ENCODE measurements at regions not wholly inside any gene's neighbourhood (a gene's known extent, or its start where the extent isn't known, plus 50 kb on each side); places are given as distances from the start of the nearest gene placed in this dataset.

- Mint-ChIP-seq H3K27me3 (ENCODE audit: low read depth in 3 of 3) (peaks cover 1 to 12% (median 10%) of the 10 kb centered on the region in 3 donors), H3K4me1 (no peaks in the 10 kb centered on the region), H3K9me3 (peaks cover 0 to 2% (median 0%) of the 10 kb centered on the region in 7 donors), H3K27ac (no peak overlapping the region), H3K36me3 (no peaks in the 10 kb centered on the region), H3K4me3 (no peak overlapping the region)
- WGBS (ENCODE audit: insufficient coverage), result 81% methylated on average over 7 of the region's 7 CpGs
- Histone ChIP-seq H3K79me2 (ENCODE audit: insufficient read depth, low read length) (no peaks in the 10 kb centered on the region), H2AFZ (ENCODE audit: insufficient read depth, low read depth, low read length, poor library complexity, severe bottlenecking) (no peak overlapping the region), H3K27me3 (ENCODE audit: control insufficient read depth in 2 of 2, insufficient read depth in 2 of 2, low read length in 2 of 2) (no peaks in the 10 kb centered on the region), H3K4me1 (ENCODE audit: control insufficient read depth in 1 of 2, insufficient read depth in 2 of 2, low read length in 2 of 2) (no peaks in the 10 kb centered on the region), H3K36me3 (replicated peaks in 1 of 2; ENCODE audit: control insufficient read depth in 1 of 2, insufficient read depth in 2 of 2, low read length in 2 of 2) (no peaks in the 10 kb centered on the region), H3K27ac (ENCODE audit: low read depth in 1 of 2, low read length in 2 of 2) (no peak overlapping the region), H3K9ac (ENCODE audit: insufficient read depth, low read length, poor library complexity, severe bottlenecking) (no peak overlapping the region), H3K4me2 (replicated peaks; ENCODE audit: extremely low read depth, low read length, poor library complexity, severe bottlenecking) (no peak overlapping the region), H4K20me1 (ENCODE audit: insufficient read depth, low read length) (no peaks in the 10 kb centered on the region), H3K9me3 (replicated peaks in 1 of 2; ENCODE audit: control insufficient read depth in 1 of 2, insufficient read depth in 1 of 2, low read length in 2 of 2) (peaks cover 0 to 4% of the 10 kb centered on the region in 2 donors), H3K4me3 (replicated peaks in 1 of 3; ENCODE audit: low read depth in 2 of 3, low read length in 3 of 3) (no peak overlapping the region)
- DNase-seq, result no peak
- intact Hi-C loops (cut with micrococcal nuclease), result no loop called here
- no peak for TF ChIP-seq CTCF (IDR thresholded peaks at IDR 0.05)
These were observed 224.2 kb upstream of the DIO3 start for GRCh38 chr14:101337053-101337452.

DNA sequence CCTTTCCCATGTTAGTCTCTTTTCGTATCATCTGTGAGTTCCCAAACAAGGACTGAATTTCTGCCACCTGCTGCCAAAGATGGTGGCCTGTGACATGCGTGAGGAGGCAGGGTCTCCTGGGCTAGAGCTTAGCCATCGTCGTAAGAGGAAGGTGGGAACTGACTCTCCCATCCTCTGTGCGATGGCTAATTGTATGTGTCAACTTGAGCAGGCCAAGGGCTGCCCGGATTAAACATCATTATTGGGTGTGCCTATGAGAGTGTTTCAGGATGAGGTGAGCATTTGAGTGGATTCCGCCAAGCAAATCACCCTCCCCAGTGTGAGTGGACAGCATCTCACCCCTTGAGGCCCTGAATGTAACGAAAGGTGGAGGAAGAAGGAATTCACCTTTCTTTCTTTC lies 220.7 kb upstream of the DIO3 start:
- Mint-ChIP-seq H3K9me3 (peaks cover 0 to 9% (median 2%) of the 10 kb centered on the region in 7 donors), H3K4me1 (no peaks in the 10 kb centered on the region), H3K4me3 (no peak overlapping the region), H3K27me3 (ENCODE audit: low read depth in 3 of 3) (peaks cover 3 to 18% (median 8%) of the 10 kb centered on the region in 3 donors), H3K36me3 (no peaks in the 10 kb centered on the region), H3K27ac (no peak overlapping the region)
- H3K4me1 ChIP-seq (ENCODE audit: control insufficient read depth in 1 of 2, insufficient read depth in 2 of 2, low read length in 2 of 2), result no peaks in the 10 kb centered on the region
- no peaks in the 10 kb centered on the region for H3K36me3 ChIP-seq (replicated peaks in 1 of 2; ENCODE audit: control insufficient read depth in 1 of 2, insufficient read depth in 2 of 2, low read length in 2 of 2)
- no peak for TF ChIP-seq CTCF (IDR thresholded peaks at IDR 0.05)
- H3K27me3 ChIP-seq (ENCODE audit: control insufficient read depth in 2 of 2, insufficient read depth in 2 of 2, low read length in 2 of 2), result no peaks in the 10 kb centered on the region
- H3K4me3 ChIP-seq (replicated peaks in 1 of 3; ENCODE audit: low read depth in 2 of 3, low read length in 3 of 3), result no peak overlapping the region
- WGBS (ENCODE audit: insufficient coverage), result 95% methylated on average over 4 of the region's 8 CpGs
- intact Hi-C loops (cut with micrococcal nuclease), result no loop called here
- no peaks in the 10 kb centered on the region for H3K79me2 ChIP-seq (ENCODE audit: insufficient read depth, low read length)
- no peak for DNase-seq
- no peak overlapping the region for H3K27ac ChIP-seq (ENCODE audit: low read depth in 1 of 2, low read length in 2 of 2)
- H3K4me2 ChIP-seq (replicated peaks; ENCODE audit: extremely low read depth, low read length, poor library complexity, severe bottlenecking), result no peak overlapping the region
- no peak overlapping the region for H3K9ac ChIP-seq (ENCODE audit: insufficient read depth, low read length, poor library complexity, severe bottlenecking)
- peaks cover 0 to 7% of the 10 kb centered on the region in 2 donors for H3K9me3 ChIP-seq (replicated peaks in 1 of 2; ENCODE audit: control insufficient read depth in 1 of 2, insufficient read depth in 1 of 2, low read length in 2 of 2)
- no peaks in the 10 kb centered on the region for H4K20me1 ChIP-seq (ENCODE audit: insufficient read depth, low read length)
- H2AFZ ChIP-seq (ENCODE audit: insufficient read depth, low read depth, low read length, poor library complexity, severe bottlenecking), result no peak overlapping the region

Data from CD14-positive monocyte (primary cell).